ENCODE measurements at regions not wholly inside any gene's neighbourhood (a gene's known extent, or its start where the extent isn't known, plus 50 kb on each side); places are given as distances from the start of the nearest gene placed in this dataset.

- H3K9me3 Mint-ChIP-seq = no peaks in the 10 kb centered on the region
- TF ChIP-seq CTCF (conservative IDR thresholded peaks at IDR 0.05) = no peak
- H3K4me3 ChIP-seq (ENCODE audit: low read length) = no peak overlapping the region
- H3K4me1 ChIP-seq (ENCODE audit: control insufficient read depth, insufficient read depth, low read length) = no peaks in the 10 kb centered on the region
- peaks cover 32% of the 10 kb centered on the region for H3K27me3 Mint-ChIP-seq (ENCODE audit: insufficient read depth)
- H3K36me3 ChIP-seq (ENCODE audit: control insufficient read depth, insufficient read depth, low read length) = no peaks in the 10 kb centered on the region
- no peak overlapping the region for H3K27ac ChIP-seq (ENCODE audit: low read depth, low read length)
- no peak for DNase-seq
- H3K4me3 Mint-ChIP-seq = no peak overlapping the region
- no peaks in the 10 kb centered on the region for H3K4me1 Mint-ChIP-seq
- no peaks in the 10 kb centered on the region for H3K9me3 ChIP-seq (ENCODE audit: control insufficient read depth, low read length)
- no peaks in the 10 kb centered on the region for H3K36me3 Mint-ChIP-seq (ENCODE audit: low read depth)
- no peak overlapping the region for H3K9ac ChIP-seq (ENCODE audit: extremely low read depth, low read length, poor library complexity, severe bottlenecking)
- no peak overlapping the region for H3K27ac Mint-ChIP-seq
- WGBS, 2 experiments (ENCODE audit: insufficient coverage in 1 of 2, insufficient read length in 1 of 2) = 94 to 100% methylated on average over 1 of the region's 1 CpG
- H3K27me3 ChIP-seq (ENCODE audit: control insufficient read depth, insufficient read depth, low read length, poor library complexity, severe bottlenecking) = peaks cover 22% of the 10 kb centered on the region
Observed at GRCh38 chr4:77443941-77444340, 161.7 kb upstream of the CXCL13 start.

- Histone ChIP-seq H3K27ac (ENCODE audit: low read depth, low read length) (no peak overlapping the region), H3K9ac (ENCODE audit: extremely low read depth, low read length, poor library complexity, severe bottlenecking) (no peak overlapping the region), H3K27me3 (ENCODE audit: control insufficient read depth, insufficient read depth, low read length, poor library complexity, severe bottlenecking) (peaks cover 22% of the 10 kb centered on the region), H3K4me3 (ENCODE audit: low read length) (no peak overlapping the region), H3K4me1 (ENCODE audit: control insufficient read depth, insufficient read depth, low read length) (no peaks in the 10 kb centered on the region), H3K36me3 (ENCODE audit: control insufficient read depth, insufficient read depth, low read length) (no peaks in the 10 kb centered on the region), H3K9me3 (ENCODE audit: control insufficient read depth, low read length) (no peaks in the 10 kb centered on the region)
- no peak overlapping the region for H3K4me3 Mint-ChIP-seq
- DNase-seq = no peak
- peaks cover 27% of the 10 kb centered on the region for H3K27me3 Mint-ChIP-seq (ENCODE audit: insufficient read depth)
- no peaks in the 10 kb centered on the region for H3K36me3 Mint-ChIP-seq (ENCODE audit: low read depth)
- no peak for TF ChIP-seq CTCF (conservative IDR thresholded peaks at IDR 0.05)
- no peaks in the 10 kb centered on the region for H3K9me3 Mint-ChIP-seq
- H3K4me1 Mint-ChIP-seq = no peaks in the 10 kb centered on the region
- no peak overlapping the region for H3K27ac Mint-ChIP-seq
Observed at GRCh38 chr4:77445823-77446222, 159.8 kb upstream of the CXCL13 start.

GRCh38 chr4:77446601-77447000 lies 159.0 kb upstream of the CXCL13 start:
- no peak for TF ChIP-seq CTCF (conservative IDR thresholded peaks at IDR 0.05)
- H3K36me3 ChIP-seq (ENCODE audit: control insufficient read depth, insufficient read depth, low read length) = no peaks in the 10 kb centered on the region
- WGBS, 2 experiments (ENCODE audit: insufficient coverage in 1 of 2, insufficient read length in 1 of 2) = 91 to 94% methylated on average over 2 to 4 of the region's 4 CpGs
- H3K27me3 ChIP-seq (ENCODE audit: control insufficient read depth, insufficient read depth, low read length, poor library complexity, severe bottlenecking) = peaks cover 22% of the 10 kb centered on the region
- H3K9ac ChIP-seq (ENCODE audit: extremely low read depth, low read length, poor library complexity, severe bottlenecking) = no peak overlapping the region
- no peaks in the 10 kb centered on the region for H3K9me3 ChIP-seq (ENCODE audit: control insufficient read depth, low read length)
- no peak for DNase-seq
- H3K9me3 Mint-ChIP-seq = no peaks in the 10 kb centered on the region
- H3K27ac Mint-ChIP-seq = no peak overlapping the region
- no peaks in the 10 kb centered on the region for H3K4me1 ChIP-seq (ENCODE audit: control insufficient read depth, insufficient read depth, low read length)
- H3K27me3 Mint-ChIP-seq (ENCODE audit: insufficient read depth) = peaks cover 22% of the 10 kb centered on the region
- no peaks in the 10 kb centered on the region for H3K4me1 Mint-ChIP-seq
- H3K27ac ChIP-seq (ENCODE audit: low read depth, low read length) = no peak overlapping the region
- no peak overlapping the region for H3K4me3 Mint-ChIP-seq
- H3K36me3 Mint-ChIP-seq (ENCODE audit: low read depth) = no peaks in the 10 kb centered on the region
- no peak overlapping the region for H3K4me3 ChIP-seq (ENCODE audit: low read length)

Data from endodermal cell (in vitro differentiated cells).